Progenitor cell of endocrine pancreas (in vitro differentiated cells): ENCODE measurements at regions not wholly inside any gene's neighbourhood (a gene's known extent, or its start where the extent isn't known, plus 50 kb on each side); places are given as distances from the start of the nearest gene placed in this dataset.

Source experiments
- DNase-seq: peaks from one replicate; pipeline ENCODE4 v3.0.0; 2021; ENCODE audit warnings: low spot score; ENCODE audit not compliant: unreplicated experiment
- H3K27ac Mint-ChIP-seq: 2 replicates; pipeline ENCODE4 v1.8.0; 2021; ENCODE audit warnings: mild to moderate bottlenecking, moderate library complexity, mixed read lengths
- H3K27me3 Mint-ChIP-seq: 2 replicates; pipeline ENCODE4 v1.8.0; 2021; ENCODE audit warnings: mixed read lengths
- H3K36me3 Mint-ChIP-seq: 2 replicates; pipeline ENCODE4 v1.8.0; 2022; ENCODE audit warnings: mixed read lengths; ENCODE audit not compliant: insufficient read depth
- H3K4me1 Mint-ChIP-seq: 2 replicates; pipeline ENCODE4 v1.8.0; 2021; ENCODE audit warnings: low read depth, mixed read lengths
- H3K4me3 Mint-ChIP-seq: 2 replicates; pipeline ENCODE4 v1.8.0; 2021; ENCODE audit warnings: low read depth, mild to moderate bottlenecking, moderate library complexity, mixed read lengths
- H3K9me3 Mint-ChIP-seq: 2 replicates; pipeline ENCODE4 v1.8.0; 2021; ENCODE audit warnings: low read depth, mixed read lengths
- CTCF ChIP-seq: fragments of 200-600 bp; sonication (generic); IDR thresholded peaks from one replicate; pipeline ENCODE4 v1.5.0; 2021; ENCODE audit warnings: antibody characterized with exemption, mild to moderate bottlenecking; ENCODE audit not compliant: unreplicated experiment

- no peaks in the 10 kb centered on the region for H3K4me1 Mint-ChIP-seq
Measured at GRCh38 chrX:40964008-40964407, 121.2 kb upstream of the USP9X start.

GRCh38 chrX:40964633-40965586 lies 120.3 kb upstream of the USP9X start:
- TF ChIP-seq CTCF, result no peak
- Mint-ChIP-seq H3K4me1 (no peaks in the 10 kb centered on the region), H3K9me3 (peaks cover 29% of the 10 kb centered on the region)

More at GRCh38 chrX:40964008-40964407, 121.2 kb upstream of the USP9X start:
- TF ChIP-seq CTCF, result no peak
- Mint-ChIP-seq H3K36me3 (no peaks in the 10 kb centered on the region), H3K9me3 (peaks cover 27% of the 10 kb centered on the region), H3K27ac (no peak overlapping the region), H3K4me3 (no peak overlapping the region), H3K27me3 (no peaks in the 10 kb centered on the region)
- no peak for DNase-seq

GRCh38 chrX:40966213-40966820 lies 118.9 kb upstream of the USP9X start:
- Mint-ChIP-seq H3K9me3 (peaks cover 34% of the 10 kb centered on the region), H3K4me1 (no peaks in the 10 kb centered on the region), H3K27me3 (no peaks in the 10 kb centered on the region), H3K4me3 (no peak overlapping the region), H3K27ac (no peak overlapping the region), H3K36me3 (peaks cover 2% of the 10 kb centered on the region)
- no peak for DNase-seq
- no peak for TF ChIP-seq CTCF

More at GRCh38 chrX:40964633-40965586, 120.3 kb upstream of the USP9X start:
- Mint-ChIP-seq H3K4me3 (no peak overlapping the region), H3K27ac (no peak overlapping the region), H3K27me3 (no peaks in the 10 kb centered on the region), H3K36me3 (peaks cover 2% of the 10 kb centered on the region)
- DNase-seq, result no peak

DNA sequence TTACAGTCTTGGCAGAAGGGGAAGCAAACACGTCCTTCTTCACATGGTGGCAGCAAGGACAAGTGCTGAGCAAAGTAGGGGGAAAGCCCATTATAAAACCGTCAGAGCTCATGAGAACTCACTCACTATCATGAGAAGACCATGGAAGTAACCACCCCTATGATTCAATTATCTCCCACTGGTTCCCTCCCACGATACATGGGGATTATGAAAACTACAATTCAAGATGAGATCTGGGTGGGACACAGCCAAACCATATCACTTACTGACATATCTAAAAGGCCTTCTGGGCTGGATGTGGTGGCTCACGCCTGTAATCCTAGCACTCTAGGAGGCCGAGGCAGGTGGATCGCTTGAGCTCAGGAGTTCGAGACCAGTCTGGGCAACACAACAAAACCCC lies 117.1 kb upstream of the USP9X start:
- no peak for DNase-seq
- Mint-ChIP-seq H3K36me3 (peaks cover 2% of the 10 kb centered on the region), H3K9me3 (peaks cover 37% of the 10 kb centered on the region), H3K27me3 (no peaks in the 10 kb centered on the region), H3K4me1 (no peaks in the 10 kb centered on the region), H3K4me3 (no peak overlapping the region), H3K27ac (no peak overlapping the region)
- no peak for TF ChIP-seq CTCF

DNA sequence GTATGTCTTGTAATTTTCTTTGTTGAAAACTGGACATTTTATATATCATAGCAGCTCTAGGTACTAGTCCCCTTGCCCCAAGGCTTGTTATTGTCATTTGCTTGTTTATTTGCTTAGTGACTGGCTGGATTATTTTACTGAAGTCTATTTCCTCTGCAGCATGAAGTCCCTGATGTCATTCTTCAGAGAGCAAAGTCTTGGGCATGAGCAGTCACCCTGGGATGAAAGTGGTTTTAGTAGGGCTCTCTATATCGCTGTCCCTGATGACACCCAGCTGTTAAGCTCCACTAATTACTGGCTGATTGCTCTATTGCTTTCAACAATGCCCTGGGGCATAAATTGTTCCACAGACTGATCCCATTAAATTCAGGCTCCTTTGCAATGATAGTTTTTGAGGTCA lies 113.5 kb upstream of the USP9X start:
- Mint-ChIP-seq H3K4me3 (no peak overlapping the region), H3K9me3 (peaks cover 31% of the 10 kb centered on the region), H3K27ac (no peak overlapping the region), H3K4me1 (no peaks in the 10 kb centered on the region), H3K27me3 (no peaks in the 10 kb centered on the region), H3K36me3 (peaks cover 2% of the 10 kb centered on the region)
- DNase-seq, result no peak
- no peak for TF ChIP-seq CTCF
